WTC11 (cell line): ENCODE measurements at regions not wholly inside any gene's neighbourhood (a gene's known extent, or its start where the extent isn't known, plus 50 kb on each side); places are given as distances from the start of the nearest gene placed in this dataset.

Experiments
- ATAC-seq: fragments of 200-7000 bp; cut with Tn5 transposase; 2 replicates; pipeline ENCODE4 v1.10.0; 2021; ENCODE audit warnings: mild to moderate bottlenecking, moderate library complexity
- CTCF ChIA-PET: fragments of 300-600 bp; sonication (Branson Sonifier 250); formaldehyde crosslinking; loops from one replicate; lab custom pipeline; 2021; ENCODE audit warnings: antibody characterized with exemption; lab: Charles Lee
- POLR2A ChIA-PET: fragments of 350-600 bp; sonication (Branson Sonifier 250); formaldehyde crosslinking; loops from one replicate; lab custom pipeline; 2021; ENCODE audit warnings: antibody characterized with exemption; lab: Charles Lee
- DNase-seq: peaks from one replicate; pipeline ENCODE4 v3.0.0; 2021; ENCODE audit warnings: low spot score
- H3K27ac Mint-ChIP-seq: 2 replicates; pipeline ENCODE4 v1.8.0; 2021; ENCODE audit warnings: mixed read lengths
- H3K27me3 Mint-ChIP-seq: 2 replicates; pipeline ENCODE4 v1.8.0; 2021; ENCODE audit warnings: low read depth, mild to moderate bottlenecking, moderate library complexity, mixed read lengths
- H3K36me3 Mint-ChIP-seq: 2 replicates; pipeline ENCODE4 v1.8.0; 2021; ENCODE audit warnings: mixed read lengths
- H3K4me1 Mint-ChIP-seq: 2 replicates; pipeline ENCODE4 v1.8.0; 2022; ENCODE audit warnings: mixed read lengths
- H3K4me3 Mint-ChIP-seq: 2 replicates; pipeline ENCODE4 v1.8.0; 2021; ENCODE audit warnings: mild to moderate bottlenecking, moderate library complexity, mixed read lengths
- H3K9me3 Mint-ChIP-seq: 2 replicates; pipeline ENCODE4 v1.8.0; 2021; ENCODE audit warnings: mixed read lengths
- ELF4 ChIP-seq: sonication (generic); formaldehyde crosslinking; IDR thresholded peaks from 2 replicates; pipeline ENCODE4 v1.8.1; 2022; ENCODE audit warnings: low read depth, mild to moderate bottlenecking, moderate library complexity, missing genetic modification reagents
- EMX1 ChIP-seq: fragments of 250-450 bp; sonication (Bioruptor Pico); IDR thresholded peaks from 2 replicates; pipeline ENCODE4 v1.8.0; 2021; ENCODE audit warnings: mild to moderate bottlenecking
- FOXK1 ChIP-seq: sonication (generic); formaldehyde crosslinking; IDR thresholded peaks from 2 replicates; pipeline ENCODE4 v1.8.0; 2022; ENCODE audit warnings: mild to moderate bottlenecking, moderate library complexity, missing genetic modification reagents
- MYBL2 ChIP-seq: sonication (generic); formaldehyde crosslinking; IDR thresholded peaks from 2 replicates; pipeline ENCODE4 v1.8.1; 2023; ENCODE audit warnings: mild to moderate bottlenecking, moderate library complexity, missing genetic modification reagents
- NR3C1 ChIP-seq: sonication (generic); formaldehyde crosslinking; conservative IDR thresholded peaks from 2 replicates; pipeline ENCODE4 v1.8.1; 2023; ENCODE audit warnings: low read depth, mild to moderate bottlenecking, missing genetic modification reagents
- OVOL2 ChIP-seq: fragments of 250-450 bp; sonication (Bioruptor Pico); IDR thresholded peaks from 2 replicates; pipeline ENCODE4 v1.9.0; 2021; ENCODE audit warnings: mild to moderate bottlenecking, borderline replicate concordance
- RELA ChIP-seq: sonication (generic); formaldehyde crosslinking; IDR thresholded peaks from 2 replicates; pipeline ENCODE4 v1.8.1; 2022; ENCODE audit warnings: missing genetic modification reagents, mild to moderate bottlenecking, borderline replicate concordance
- RORB ChIP-seq: fragments of 250-450 bp; sonication (Bioruptor Pico); IDR thresholded peaks from 2 replicates; pipeline ENCODE4 v1.9.0; 2021; ENCODE audit warnings: mild to moderate bottlenecking
- SOX15 ChIP-seq: fragments of 250-450 bp; sonication (Bioruptor Pico); IDR thresholded peaks from 2 replicates; pipeline ENCODE4 v1.9.0; 2021; ENCODE audit warnings: mild to moderate bottlenecking
- SP1 ChIP-seq: sonication (generic); formaldehyde crosslinking; conservative IDR thresholded peaks from 2 replicates; pipeline ENCODE4 v1.8.1; 2022; ENCODE audit warnings: missing genetic modification reagents
- TCF7 ChIP-seq: sonication (generic); formaldehyde crosslinking; IDR thresholded peaks from 2 replicates; pipeline ENCODE4 v1.8.0; 2022; ENCODE audit warnings: mild to moderate bottlenecking, low read depth, missing genetic modification reagents, moderate library complexity
- TEAD4 ChIP-seq: sonication (generic); formaldehyde crosslinking; IDR thresholded peaks from 2 replicates; pipeline ENCODE4 v1.8.0; 2022; ENCODE audit warnings: mild to moderate bottlenecking, missing genetic modification reagents
- TP53 ChIP-seq: sonication (generic); formaldehyde crosslinking; IDR thresholded peaks from 2 replicates; pipeline ENCODE4 v1.8.1; 2023; ENCODE audit warnings: mild to moderate bottlenecking, missing genetic modification reagents
- ZNF219 ChIP-seq: sonication (generic); formaldehyde crosslinking; IDR thresholded peaks from 2 replicates; pipeline ENCODE4 v1.8.0; 2023; ENCODE audit warnings: missing genetic modification reagents, mild to moderate bottlenecking, borderline replicate concordance
- TF ChIP-seq, protein P1 (sequence below): sonication (generic); formaldehyde crosslinking; IDR thresholded peaks from 2 replicates; pipeline ENCODE4 v1.8.1; 2022; ENCODE audit warnings: low read depth, mild to moderate bottlenecking, moderate library complexity, missing genetic modification reagents, borderline replicate concordance
- TF ChIP-seq, protein P2 (sequence below): sonication (generic); formaldehyde crosslinking; IDR thresholded peaks from 2 replicates; pipeline ENCODE4 v1.8.0; 2022; ENCODE audit warnings: mild to moderate bottlenecking, missing genetic modification reagents
- TF ChIP-seq, protein P3 (sequence below): sonication (generic); formaldehyde crosslinking; IDR thresholded peaks from 2 replicates; pipeline ENCODE4 v1.8.1; 2022; ENCODE audit warnings: mild to moderate bottlenecking, moderate library complexity, missing genetic modification reagents
- TF ChIP-seq, protein P4 (sequence below): sonication (generic); formaldehyde crosslinking; IDR thresholded peaks from 2 replicates; pipeline ENCODE4 v1.8.1; 2023; ENCODE audit warnings: mild to moderate bottlenecking, missing genetic modification reagents, moderate library complexity
- TF ChIP-seq, protein P5 (sequence below): sonication (generic); formaldehyde crosslinking; IDR thresholded peaks from 2 replicates; pipeline ENCODE4 v1.8.0; 2023; ENCODE audit warnings: missing genetic modification reagents, mild to moderate bottlenecking, borderline replicate concordance
- TF ChIP-seq, protein P6 (sequence below): sonication (generic); formaldehyde crosslinking; IDR thresholded peaks from 2 replicates; pipeline ENCODE4 v1.8.0; 2022; ENCODE audit warnings: missing genetic modification reagents
- TF ChIP-seq, protein P7 (sequence below): sonication (generic); formaldehyde crosslinking; IDR thresholded peaks from 2 replicates; pipeline ENCODE4 v1.8.1; 2022; ENCODE audit warnings: mild to moderate bottlenecking, missing genetic modification reagents, moderate library complexity, borderline replicate concordance

DNA sequence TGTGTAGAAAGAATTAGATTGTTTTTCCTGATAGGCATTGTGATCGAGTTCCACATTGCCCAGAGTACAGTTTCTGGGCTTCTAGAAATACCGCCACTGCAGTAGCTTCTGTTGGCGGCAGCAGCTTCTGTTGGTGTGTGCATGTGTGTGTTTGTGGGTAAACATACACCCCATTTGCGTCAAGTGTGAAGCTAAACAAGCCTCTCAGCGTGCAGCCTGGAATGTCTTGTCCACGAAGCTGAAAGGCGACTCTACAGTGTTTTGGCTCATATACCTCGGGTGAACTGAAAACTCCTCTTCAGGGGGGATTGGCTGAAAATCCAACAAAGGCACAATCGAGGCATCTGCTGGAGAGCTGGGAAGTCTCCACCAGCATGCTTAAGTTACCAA, 112.0 kb upstream of the E2F8 start (continued):
- TF ChIP-seq, protein P1, sequence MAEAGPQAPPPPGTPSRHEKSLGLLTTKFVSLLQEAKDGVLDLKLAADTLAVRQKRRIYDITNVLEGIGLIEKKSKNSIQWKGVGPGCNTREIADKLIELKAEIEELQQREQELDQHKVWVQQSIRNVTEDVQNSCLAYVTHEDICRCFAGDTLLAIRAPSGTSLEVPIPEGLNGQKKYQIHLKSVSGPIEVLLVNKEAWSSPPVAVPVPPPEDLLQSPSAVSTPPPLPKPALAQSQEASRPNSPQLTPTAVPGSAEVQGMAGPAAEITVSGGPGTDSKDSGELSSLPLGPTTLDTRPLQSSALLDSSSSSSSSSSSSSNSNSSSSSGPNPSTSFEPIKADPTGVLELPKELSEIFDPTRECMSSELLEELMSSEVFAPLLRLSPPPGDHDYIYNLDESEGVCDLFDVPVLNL (CRISPR knock-in tag) = no peak
- TF ChIP-seq FOXK1 (CRISPR knock-in tag) = no peak

- H3K4me1 Mint-ChIP-seq = peaks cover 4% of the 10 kb centered on the region
- POLR2A ChIA-PET = no interaction called here
- no peak for TF ChIP-seq MYBL2
- no peak for TF ChIP-seq SOX15 (CRISPR knock-in tag)
- TF ChIP-seq, protein P2, sequence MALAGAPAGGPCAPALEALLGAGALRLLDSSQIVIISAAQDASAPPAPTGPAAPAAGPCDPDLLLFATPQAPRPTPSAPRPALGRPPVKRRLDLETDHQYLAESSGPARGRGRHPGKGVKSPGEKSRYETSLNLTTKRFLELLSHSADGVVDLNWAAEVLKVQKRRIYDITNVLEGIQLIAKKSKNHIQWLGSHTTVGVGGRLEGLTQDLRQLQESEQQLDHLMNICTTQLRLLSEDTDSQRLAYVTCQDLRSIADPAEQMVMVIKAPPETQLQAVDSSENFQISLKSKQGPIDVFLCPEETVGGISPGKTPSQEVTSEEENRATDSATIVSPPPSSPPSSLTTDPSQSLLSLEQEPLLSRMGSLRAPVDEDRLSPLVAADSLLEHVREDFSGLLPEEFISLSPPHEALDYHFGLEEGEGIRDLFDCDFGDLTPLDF (CRISPR knock-in tag) = no peak
- TF ChIP-seq SP1 = no peak
- no peak for TF ChIP-seq RORB
- no peak for TF ChIP-seq EMX1
- TF ChIP-seq RELA (CRISPR knock-in tag) = no peak
- TF ChIP-seq ZNF219 (CRISPR knock-in tag) = no peak
- TF ChIP-seq, protein P3, sequence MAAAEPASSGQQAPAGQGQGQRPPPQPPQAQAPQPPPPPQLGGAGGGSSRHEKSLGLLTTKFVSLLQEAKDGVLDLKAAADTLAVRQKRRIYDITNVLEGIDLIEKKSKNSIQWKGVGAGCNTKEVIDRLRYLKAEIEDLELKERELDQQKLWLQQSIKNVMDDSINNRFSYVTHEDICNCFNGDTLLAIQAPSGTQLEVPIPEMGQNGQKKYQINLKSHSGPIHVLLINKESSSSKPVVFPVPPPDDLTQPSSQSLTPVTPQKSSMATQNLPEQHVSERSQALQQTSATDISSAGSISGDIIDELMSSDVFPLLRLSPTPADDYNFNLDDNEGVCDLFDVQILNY = no peak
- TF ChIP-seq, protein P4, sequence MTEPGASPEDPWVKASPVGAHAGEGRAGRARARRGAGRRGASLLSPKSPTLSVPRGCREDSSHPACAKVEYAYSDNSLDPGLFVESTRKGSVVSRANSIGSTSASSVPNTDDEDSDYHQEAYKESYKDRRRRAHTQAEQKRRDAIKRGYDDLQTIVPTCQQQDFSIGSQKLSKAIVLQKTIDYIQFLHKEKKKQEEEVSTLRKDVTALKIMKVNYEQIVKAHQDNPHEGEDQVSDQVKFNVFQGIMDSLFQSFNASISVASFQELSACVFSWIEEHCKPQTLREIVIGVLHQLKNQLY (CRISPR knock-in tag) = no peak
- TF ChIP-seq TEAD4 (CRISPR knock-in tag) = no peak
- TF ChIP-seq ELF4 (CRISPR knock-in tag) = no peak
- TF ChIP-seq OVOL2 (CRISPR knock-in tag) = no peak
- no peak for TF ChIP-seq TP53 (CRISPR knock-in tag)
- TF ChIP-seq, protein P5, sequence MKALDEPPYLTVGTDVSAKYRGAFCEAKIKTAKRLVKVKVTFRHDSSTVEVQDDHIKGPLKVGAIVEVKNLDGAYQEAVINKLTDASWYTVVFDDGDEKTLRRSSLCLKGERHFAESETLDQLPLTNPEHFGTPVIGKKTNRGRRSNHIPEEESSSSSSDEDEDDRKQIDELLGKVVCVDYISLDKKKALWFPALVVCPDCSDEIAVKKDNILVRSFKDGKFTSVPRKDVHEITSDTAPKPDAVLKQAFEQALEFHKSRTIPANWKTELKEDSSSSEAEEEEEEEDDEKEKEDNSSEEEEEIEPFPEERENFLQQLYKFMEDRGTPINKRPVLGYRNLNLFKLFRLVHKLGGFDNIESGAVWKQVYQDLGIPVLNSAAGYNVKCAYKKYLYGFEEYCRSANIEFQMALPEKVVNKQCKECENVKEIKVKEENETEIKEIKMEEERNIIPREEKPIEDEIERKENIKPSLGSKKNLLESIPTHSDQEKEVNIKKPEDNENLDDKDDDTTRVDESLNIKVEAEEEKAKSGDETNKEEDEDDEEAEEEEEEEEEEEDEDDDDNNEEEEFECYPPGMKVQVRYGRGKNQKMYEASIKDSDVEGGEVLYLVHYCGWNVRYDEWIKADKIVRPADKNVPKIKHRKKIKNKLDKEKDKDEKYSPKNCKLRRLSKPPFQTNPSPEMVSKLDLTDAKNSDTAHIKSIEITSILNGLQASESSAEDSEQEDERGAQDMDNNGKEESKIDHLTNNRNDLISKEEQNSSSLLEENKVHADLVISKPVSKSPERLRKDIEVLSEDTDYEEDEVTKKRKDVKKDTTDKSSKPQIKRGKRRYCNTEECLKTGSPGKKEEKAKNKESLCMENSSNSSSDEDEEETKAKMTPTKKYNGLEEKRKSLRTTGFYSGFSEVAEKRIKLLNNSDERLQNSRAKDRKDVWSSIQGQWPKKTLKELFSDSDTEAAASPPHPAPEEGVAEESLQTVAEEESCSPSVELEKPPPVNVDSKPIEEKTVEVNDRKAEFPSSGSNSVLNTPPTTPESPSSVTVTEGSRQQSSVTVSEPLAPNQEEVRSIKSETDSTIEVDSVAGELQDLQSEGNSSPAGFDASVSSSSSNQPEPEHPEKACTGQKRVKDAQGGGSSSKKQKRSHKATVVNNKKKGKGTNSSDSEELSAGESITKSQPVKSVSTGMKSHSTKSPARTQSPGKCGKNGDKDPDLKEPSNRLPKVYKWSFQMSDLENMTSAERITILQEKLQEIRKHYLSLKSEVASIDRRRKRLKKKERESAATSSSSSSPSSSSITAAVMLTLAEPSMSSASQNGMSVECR (CRISPR knock-in tag) = no peak
- no peak for TF ChIP-seq TCF7 (CRISPR knock-in tag)
- no peak for TF ChIP-seq NR3C1 (CRISPR knock-in tag)
- TF ChIP-seq, protein P6, sequence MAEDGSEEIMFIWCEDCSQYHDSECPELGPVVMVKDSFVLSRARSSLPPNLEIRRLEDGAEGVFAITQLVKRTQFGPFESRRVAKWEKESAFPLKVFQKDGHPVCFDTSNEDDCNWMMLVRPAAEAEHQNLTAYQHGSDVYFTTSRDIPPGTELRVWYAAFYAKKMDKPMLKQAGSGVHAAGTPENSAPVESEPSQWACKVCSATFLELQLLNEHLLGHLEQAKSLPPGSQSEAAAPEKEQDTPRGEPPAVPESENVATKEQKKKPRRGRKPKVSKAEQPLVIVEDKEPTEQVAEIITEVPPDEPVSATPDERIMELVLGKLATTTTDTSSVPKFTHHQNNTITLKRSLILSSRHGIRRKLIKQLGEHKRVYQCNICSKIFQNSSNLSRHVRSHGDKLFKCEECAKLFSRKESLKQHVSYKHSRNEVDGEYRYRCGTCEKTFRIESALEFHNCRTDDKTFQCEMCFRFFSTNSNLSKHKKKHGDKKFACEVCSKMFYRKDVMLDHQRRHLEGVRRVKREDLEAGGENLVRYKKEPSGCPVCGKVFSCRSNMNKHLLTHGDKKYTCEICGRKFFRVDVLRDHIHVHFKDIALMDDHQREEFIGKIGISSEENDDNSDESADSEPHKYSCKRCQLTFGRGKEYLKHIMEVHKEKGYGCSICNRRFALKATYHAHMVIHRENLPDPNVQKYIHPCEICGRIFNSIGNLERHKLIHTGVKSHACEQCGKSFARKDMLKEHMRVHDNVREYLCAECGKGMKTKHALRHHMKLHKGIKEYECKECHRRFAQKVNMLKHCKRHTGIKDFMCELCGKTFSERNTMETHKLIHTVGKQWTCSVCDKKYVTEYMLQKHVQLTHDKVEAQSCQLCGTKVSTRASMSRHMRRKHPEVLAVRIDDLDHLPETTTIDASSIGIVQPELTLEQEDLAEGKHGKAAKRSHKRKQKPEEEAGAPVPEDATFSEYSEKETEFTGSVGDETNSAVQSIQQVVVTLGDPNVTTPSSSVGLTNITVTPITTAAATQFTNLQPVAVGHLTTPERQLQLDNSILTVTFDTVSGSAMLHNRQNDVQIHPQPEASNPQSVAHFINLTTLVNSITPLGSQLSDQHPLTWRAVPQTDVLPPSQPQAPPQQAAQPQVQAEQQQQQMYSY (CRISPR knock-in tag) = no peak
- TF ChIP-seq, protein P7, sequence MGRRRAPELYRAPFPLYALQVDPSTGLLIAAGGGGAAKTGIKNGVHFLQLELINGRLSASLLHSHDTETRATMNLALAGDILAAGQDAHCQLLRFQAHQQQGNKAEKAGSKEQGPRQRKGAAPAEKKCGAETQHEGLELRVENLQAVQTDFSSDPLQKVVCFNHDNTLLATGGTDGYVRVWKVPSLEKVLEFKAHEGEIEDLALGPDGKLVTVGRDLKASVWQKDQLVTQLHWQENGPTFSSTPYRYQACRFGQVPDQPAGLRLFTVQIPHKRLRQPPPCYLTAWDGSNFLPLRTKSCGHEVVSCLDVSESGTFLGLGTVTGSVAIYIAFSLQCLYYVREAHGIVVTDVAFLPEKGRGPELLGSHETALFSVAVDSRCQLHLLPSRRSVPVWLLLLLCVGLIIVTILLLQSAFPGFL (CRISPR knock-in tag) = no peak
Observed at GRCh38 chr11:19352072-19352770, 111.5 kb upstream of the E2F8 start.

More at GRCh38 chr11:19352072-19352770, 111.5 kb upstream of the E2F8 start:
- H3K36me3 Mint-ChIP-seq = no peaks in the 10 kb centered on the region
- no peak for ATAC-seq
- no peak overlapping the region for H3K27ac Mint-ChIP-seq
- CTCF ChIA-PET = no interaction called here
- peaks cover 26% of the 10 kb centered on the region for H3K27me3 Mint-ChIP-seq
- DNase-seq = no peak
- H3K4me3 Mint-ChIP-seq = no peak overlapping the region
- H3K9me3 Mint-ChIP-seq = no peaks in the 10 kb centered on the region
